Ishikawa (cell line): ENCODE measurements at regions not wholly inside any gene's neighbourhood (a gene's known extent, or its start where the extent isn't known, plus 50 kb on each side); places are given as distances from the start of the nearest gene placed in this dataset.

Experiments used
- CEBPB ChIP-seq: IDR thresholded peaks from 2 replicates; pipeline ENCODE4 v1.6.1; 2012
- CREB1 ChIP-seq: IDR thresholded peaks from 2 replicates; pipeline ENCODE4 v1.6.1; 2012; ENCODE audit warnings: low read depth
- EGR1 ChIP-seq: IDR thresholded peaks from 2 replicates; pipeline ENCODE4 v1.6.1; 2012
- EP300 ChIP-seq: IDR thresholded peaks from 2 replicates; pipeline ENCODE4 v1.6.1; 2012; ENCODE audit warnings: borderline replicate concordance
- FOXM1 ChIP-seq: IDR thresholded peaks from 2 replicates; pipeline ENCODE4 v1.6.1; 2012; ENCODE audit warnings: low read depth, borderline replicate concordance
- MAX ChIP-seq: IDR thresholded peaks from 2 replicates; pipeline ENCODE4 v1.6.1; 2012
- NFIC ChIP-seq: IDR thresholded peaks from 2 replicates; pipeline ENCODE4 v1.6.1; 2012
- RAD21 ChIP-seq: IDR thresholded peaks from 2 replicates; pipeline ENCODE4 v1.6.1; 2012; ENCODE audit warnings: low read depth
- REST ChIP-seq: IDR thresholded peaks from 2 replicates; pipeline ENCODE4 v1.6.1; 2012; ENCODE audit warnings: low read depth, mild to moderate bottlenecking
- TAF1 ChIP-seq: IDR thresholded peaks from 2 replicates; pipeline ENCODE4 v1.6.1; 2012; ENCODE audit warnings: low read depth, mild to moderate bottlenecking
- TCF12 ChIP-seq: IDR thresholded peaks from 2 replicates; pipeline ENCODE4 v1.6.1; 2012; ENCODE audit warnings: low read depth
- TEAD4 ChIP-seq: IDR thresholded peaks from 2 replicates; pipeline ENCODE4 v1.6.1; 2012
- USF1 ChIP-seq: IDR thresholded peaks from 2 replicates; pipeline ENCODE4 v1.6.1; 2012
- YY1 ChIP-seq: IDR thresholded peaks from 2 replicates; pipeline ENCODE4 v1.6.1; 2012; ENCODE audit warnings: low read depth
- ZBTB7A ChIP-seq: IDR thresholded peaks from 2 replicates; pipeline ENCODE4 v1.6.1; 2012; ENCODE audit warnings: low read depth

GRCh38 chr18:7370802-7371201, 139.9 kb downstream of the LRRC30 start:
- TF ChIP-seq EP300, result no peak

- TF ChIP-seq YY1 (no peak), NFIC (no peak), TCF12 (no peak), EP300 (no peak), TAF1 (no peak), CREB1 (no peak), EGR1 (no peak), REST (no peak), FOXM1 (no peak), RAD21 (no peak), CEBPB (no peak), ZBTB7A (no peak), USF1 (no peak), TEAD4 (no peak)
Measured at GRCh38 chr18:7373441-7373840, 142.6 kb downstream of the LRRC30 start.

- TF ChIP-seq EP300 (no peak), RAD21 (no peak)
Measured at GRCh38 chr18:7381307-7381706, 150.4 kb downstream of the LRRC30 start.

- TF ChIP-seq ZBTB7A (no peak), USF1 (no peak), TAF1 (no peak), NFIC (no peak), TCF12 (no peak), EP300 (no peak), YY1 (no peak), EGR1 (no peak), FOXM1 (no peak), TEAD4 (no peak)
Measured at GRCh38 chr18:7382328-7383001, 151.6 kb downstream of the LRRC30 start.

GRCh38 chr18:7383002-7383980, 152.4 kb downstream of the LRRC30 start:
- TF ChIP-seq TEAD4, result no peak
- TF ChIP-seq TCF12, result no peak
- TF ChIP-seq CEBPB, result no peak
- no peak for TF ChIP-seq EP300
- no peak for TF ChIP-seq ZBTB7A

- no peak for TF ChIP-seq YY1
- no peak for TF ChIP-seq ZBTB7A
- TF ChIP-seq EGR1, result no peak
- no peak for TF ChIP-seq EP300
- no peak for TF ChIP-seq TAF1
- no peak for TF ChIP-seq MAX
- TF ChIP-seq USF1, result no peak
- no peak for TF ChIP-seq REST
- TF ChIP-seq NFIC, result no peak
- TF ChIP-seq RAD21, result no peak
- no peak for TF ChIP-seq FOXM1
- TF ChIP-seq CEBPB, result no peak
- TF ChIP-seq CREB1, result no peak
- TF ChIP-seq TEAD4, result no peak
Measured at GRCh38 chr18:7388741-7389140, 157.9 kb downstream of the LRRC30 start.
